ENCODE measurements at regions not wholly inside any gene's neighbourhood (a gene's known extent, or its start where the extent isn't known, plus 50 kb on each side); places are given as distances from the start of the nearest gene placed in this dataset.

GRCh38 chr1:165010418-165011070 is 346.0 kb downstream of the LMX1A start:
- TF ChIP-seq POLR2AphosphoS5 (IDR thresholded peaks at IDR 0.05; ENCODE audit: low read depth) (no peak), CTCF (conservative IDR thresholded peaks at IDR 0.05; ENCODE audit: low read depth in 2 of 2) (no peak), EZH2 (IDR thresholded peaks at IDR 0.05; ENCODE audit: low read depth, unreplicated experiment) (no peak), JUNB (IDR thresholded peaks at IDR 0.05; ENCODE audit: unreplicated experiment) (no peak), REST (IDR thresholded peaks at IDR 0.05; ENCODE audit: unreplicated experiment) (no peak), EZH2phosphoT487 (IDR thresholded peaks at IDR 0.05; ENCODE audit: unreplicated experiment) (no peak), CREB1 (CRISPR knock-in tag; IDR thresholded peaks at IDR 0.05; ENCODE audit: low read depth) (no peak), ETS1 (IDR thresholded peaks at IDR 0.05) (no peak), ZNF114 (CRISPR knock-in tag; IDR thresholded peaks at IDR 0.05) (no peak), STAT1 (IDR thresholded peaks at IDR 0.05; ENCODE audit: unreplicated experiment) (no peak), NANOG (IDR thresholded peaks at IDR 0.05; ENCODE audit: borderline replicate concordance) (no peak), ZNF331 (CRISPR knock-in tag; IDR thresholded peaks at IDR 0.05; ENCODE audit: low read depth) (no peak)

All from GM23338 (cell line).